ENCODE measurements at regions not wholly inside any gene's neighbourhood (a gene's known extent, or its start where the extent isn't known, plus 50 kb on each side); places are given as distances from the start of the nearest gene placed in this dataset.

DNA sequence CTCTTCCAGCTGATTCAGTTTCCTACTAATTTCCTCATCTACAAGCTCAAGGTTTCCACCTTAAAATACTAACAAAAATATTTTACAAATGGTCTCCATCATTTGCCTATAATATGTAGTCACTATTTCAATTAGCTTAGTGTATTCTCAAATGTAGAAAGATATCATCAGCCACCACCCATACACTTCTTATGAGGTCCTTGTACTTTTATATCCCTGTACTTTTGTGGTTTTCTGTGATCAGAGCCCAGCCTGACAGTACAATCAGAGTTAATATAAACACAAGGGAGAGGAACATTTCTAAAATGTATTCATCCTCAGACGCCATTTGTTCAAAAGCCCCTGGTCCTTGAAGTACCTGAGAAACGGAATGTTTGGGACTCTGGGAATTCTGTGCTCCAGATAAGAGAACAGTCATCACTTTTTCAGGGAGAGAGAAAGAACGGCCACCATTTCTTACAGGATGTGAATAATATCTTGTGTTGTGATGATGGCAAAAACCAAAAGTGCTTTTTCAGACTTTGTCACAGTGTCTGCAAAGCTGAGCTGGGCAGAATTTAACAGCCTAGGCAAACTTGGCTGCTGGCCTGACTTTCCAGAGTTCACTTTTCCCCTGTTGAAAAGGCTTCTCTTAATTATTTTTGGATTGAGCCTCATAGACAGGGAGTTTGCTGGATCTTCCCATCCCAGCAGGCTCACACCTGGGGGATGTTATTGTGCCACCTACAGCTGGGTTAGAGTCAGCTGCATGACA is 361.7 kb upstream of the ACVR2A start:
- no peak for DNase-seq (ENCODE audit: low read depth in 4 of 4, low spot score in 2 of 4)

DNA sequence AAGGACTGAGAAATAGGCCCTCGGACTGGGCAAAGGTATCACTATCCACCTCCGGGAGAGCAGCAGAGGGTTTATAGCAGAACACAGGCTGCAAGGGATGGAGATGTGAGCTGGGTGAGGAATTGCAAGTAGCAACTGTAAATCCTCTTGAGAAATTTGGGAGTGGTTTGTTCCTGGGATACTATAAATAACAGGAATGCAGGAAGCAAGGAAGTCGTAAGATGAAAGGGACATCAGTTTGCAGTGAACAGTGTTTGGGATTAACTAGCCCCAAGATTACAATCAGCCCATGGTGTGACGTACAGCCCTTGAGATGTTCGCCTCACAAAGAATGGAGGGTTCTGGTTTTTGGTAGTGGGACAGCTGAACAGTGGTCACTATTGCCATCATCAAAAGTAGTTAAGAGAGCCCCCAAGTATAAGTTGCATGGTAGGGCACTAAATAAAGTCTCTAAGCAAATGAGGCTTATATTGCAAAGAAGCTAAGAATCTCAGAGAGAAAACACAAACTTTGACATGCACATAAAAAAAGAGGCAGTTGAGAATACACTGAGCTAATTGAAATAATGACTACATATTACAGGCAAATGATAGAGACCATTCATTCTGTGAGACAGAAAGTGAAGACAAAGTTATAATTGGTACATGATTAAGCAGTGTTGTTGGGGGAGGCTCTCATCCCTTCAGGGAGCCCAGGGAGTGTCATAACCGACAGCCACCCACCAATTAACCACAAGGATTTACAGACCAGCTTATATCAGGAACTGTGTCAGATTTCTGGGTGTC is 362.5 kb upstream of the ACVR2A start:
- no peak for DNase-seq (ENCODE audit: low read depth in 4 of 4, low spot score in 2 of 4)

DNA sequence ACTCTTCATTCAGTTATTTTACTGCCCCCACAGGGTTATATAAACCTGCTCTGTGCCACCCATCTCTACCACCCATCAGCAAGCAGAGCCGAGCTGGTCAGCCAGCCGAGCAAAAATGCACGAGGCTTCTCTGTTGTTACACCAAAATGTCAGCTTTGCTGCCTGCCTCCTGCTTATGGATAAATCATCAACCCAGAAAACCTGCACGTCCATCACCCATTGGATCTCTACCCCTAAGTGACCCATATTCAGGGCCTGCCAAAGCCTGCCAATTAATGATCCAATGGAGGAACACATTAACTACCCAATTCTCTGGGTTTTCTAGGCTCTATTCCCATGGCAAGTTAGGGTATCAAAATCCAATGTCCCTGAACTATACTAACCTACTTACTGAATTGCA is 365.5 kb upstream of the ACVR2A start:
- DNase-seq (ENCODE audit: low read depth in 4 of 4, low spot score in 2 of 4) = no peak

DNA sequence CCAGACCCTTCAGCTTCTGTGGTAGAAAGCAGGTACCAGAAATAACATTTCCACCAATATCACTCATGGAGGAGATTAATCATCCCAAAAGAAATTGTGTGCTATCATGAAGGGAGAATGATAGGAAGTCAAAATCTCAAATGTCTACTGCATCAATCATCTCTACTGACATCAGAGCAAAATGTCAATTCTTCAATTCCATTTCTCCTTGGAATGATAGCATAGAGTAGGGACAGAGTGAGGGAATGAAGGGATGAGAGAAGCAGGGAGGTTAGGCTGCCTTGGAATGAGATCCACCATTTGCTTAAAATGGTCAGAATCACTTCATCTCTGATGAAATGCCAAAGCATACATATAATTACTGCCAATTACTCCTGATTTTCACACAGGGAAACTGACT is 371.8 kb upstream of the ACVR2A start:
- DNase-seq (ENCODE audit: low read depth in 4 of 4, low spot score in 2 of 4) = no peak

DNA sequence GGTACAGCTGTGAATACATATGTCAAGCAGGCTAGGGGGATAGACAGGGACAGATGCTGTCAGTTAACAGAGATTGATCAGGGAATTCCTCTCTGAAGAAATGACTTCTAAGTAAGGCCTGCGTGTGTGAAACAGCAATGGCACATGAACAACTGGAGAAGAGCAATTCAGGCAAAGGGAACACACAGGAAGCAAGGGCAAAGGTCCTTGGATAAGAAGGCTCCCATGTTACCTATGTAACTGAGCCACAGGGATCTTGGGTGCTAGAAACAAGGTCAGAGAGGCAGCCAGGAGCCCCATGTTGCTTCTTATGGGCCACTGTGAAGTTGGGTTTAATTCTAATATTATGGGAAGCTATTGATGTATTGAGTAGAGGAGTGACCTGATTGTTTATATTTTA is 373.7 kb upstream of the ACVR2A start:
- no peak for DNase-seq (ENCODE audit: low read depth in 4 of 4, low spot score in 2 of 4)

DNA sequence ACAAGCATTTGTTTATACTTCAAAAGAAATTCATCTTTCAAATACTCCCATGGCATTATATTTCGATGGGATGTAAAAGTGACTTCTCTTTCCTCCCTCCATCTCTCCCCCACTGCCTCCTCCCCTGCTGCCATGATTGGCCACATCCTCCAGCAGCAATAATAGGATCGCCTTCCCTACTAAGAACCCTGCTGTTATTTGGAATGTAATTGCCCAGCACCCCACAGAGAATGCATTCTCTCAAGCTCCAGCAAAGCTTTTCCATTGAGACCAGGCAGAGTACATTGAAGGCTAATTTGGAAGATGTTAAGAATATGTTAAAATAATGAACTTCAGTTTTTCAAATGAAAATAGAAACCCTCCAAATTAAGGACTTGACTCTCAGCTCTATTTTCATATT is 375.4 kb upstream of the ACVR2A start:
- DNase-seq (ENCODE audit: low read depth in 4 of 4, low spot score in 2 of 4) = no peak

DNA sequence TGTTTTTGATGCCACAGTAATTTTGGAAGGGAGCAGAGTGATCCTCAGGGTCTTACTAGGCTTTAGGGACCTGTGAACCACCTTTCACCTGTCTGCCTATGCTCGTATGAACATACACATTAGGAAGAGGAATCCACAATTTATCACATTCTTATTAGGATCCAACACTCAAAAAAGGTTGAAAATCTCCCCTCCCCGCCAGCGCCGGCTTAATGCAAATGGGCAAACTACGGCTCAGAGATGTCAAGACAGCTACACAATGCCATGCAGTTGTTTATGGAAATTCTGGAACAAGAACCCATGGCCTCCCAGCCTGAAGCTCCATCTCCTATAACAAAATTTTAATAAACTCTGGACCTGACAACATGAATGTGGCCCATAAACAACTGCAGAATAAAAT is 375.9 kb upstream of the ACVR2A start:
- no peak for DNase-seq (ENCODE audit: low read depth in 4 of 4, low spot score in 2 of 4)

DNA sequence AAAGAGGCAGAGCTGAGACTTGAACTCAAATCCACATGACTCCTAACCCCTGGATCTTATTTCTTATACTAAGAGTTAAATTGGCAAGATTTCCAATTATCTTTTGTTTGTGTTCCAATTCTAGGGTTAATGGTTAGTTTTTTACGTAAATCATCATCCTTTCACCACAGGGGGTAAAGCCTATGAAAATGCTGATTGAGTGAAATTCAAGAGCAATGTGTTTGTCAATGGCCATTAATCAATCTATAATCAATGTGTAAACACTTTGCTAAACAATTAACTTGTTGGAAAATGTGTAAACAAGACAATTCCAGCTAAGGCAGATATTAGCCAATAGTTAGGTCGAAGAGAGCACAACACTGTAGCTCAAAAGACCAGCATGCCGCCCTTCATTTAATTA is 376.5 kb upstream of the ACVR2A start:
- DNase-seq (ENCODE audit: low read depth in 4 of 4, low spot score in 2 of 4) = no peak

DNA sequence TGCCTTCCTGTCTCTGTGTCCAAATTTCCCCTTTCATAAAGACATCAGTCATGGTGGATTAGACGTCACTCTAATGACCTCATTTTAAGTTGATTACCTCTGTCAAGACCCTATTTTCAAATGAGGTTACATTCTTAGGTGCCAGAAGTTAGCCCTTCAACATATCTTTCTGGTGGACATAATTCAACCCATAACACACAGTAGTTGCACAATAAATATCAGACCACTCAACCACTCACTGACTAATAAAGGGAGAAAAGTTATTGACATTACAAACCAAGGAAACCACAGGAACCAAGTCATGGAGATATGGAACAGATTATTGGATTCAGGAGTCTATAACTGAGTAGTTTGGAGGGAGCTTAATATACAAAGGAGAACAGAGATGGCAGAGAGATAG is 377.4 kb upstream of the ACVR2A start:
- no peak for DNase-seq (ENCODE audit: low read depth in 4 of 4, low spot score in 2 of 4)

DNA sequence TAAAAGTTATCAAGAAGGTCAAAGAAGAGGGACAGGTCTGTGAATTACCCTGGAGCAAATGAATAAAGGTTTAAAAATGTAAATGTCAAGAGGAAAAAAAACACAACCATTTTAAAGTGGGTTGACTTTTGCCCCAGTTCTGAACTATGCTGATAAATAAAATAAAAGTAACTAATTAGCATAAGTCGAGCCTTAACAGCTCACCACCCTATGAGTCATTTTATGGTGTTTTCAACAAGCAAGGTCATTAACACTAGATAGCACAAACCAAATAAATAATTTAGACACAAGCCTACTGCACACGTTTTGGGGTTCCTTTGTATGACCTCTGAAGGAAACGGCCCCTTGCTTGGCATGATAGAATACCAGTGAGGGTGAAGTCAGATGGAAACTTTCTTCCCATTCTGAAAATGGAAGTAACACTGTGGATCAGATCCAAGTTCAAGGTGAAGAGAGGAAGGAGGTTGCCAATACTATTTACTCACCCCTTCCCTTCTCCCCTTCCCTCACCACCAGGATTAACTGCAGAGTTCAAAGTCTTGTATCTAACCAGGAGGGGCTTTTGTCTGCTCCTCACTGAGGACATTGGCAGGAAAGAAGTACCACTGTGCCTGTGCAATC is 380.0 kb upstream of the ACVR2A start:
- no peak for DNase-seq (ENCODE audit: low read depth in 4 of 4, low spot score in 2 of 4)

DNA sequence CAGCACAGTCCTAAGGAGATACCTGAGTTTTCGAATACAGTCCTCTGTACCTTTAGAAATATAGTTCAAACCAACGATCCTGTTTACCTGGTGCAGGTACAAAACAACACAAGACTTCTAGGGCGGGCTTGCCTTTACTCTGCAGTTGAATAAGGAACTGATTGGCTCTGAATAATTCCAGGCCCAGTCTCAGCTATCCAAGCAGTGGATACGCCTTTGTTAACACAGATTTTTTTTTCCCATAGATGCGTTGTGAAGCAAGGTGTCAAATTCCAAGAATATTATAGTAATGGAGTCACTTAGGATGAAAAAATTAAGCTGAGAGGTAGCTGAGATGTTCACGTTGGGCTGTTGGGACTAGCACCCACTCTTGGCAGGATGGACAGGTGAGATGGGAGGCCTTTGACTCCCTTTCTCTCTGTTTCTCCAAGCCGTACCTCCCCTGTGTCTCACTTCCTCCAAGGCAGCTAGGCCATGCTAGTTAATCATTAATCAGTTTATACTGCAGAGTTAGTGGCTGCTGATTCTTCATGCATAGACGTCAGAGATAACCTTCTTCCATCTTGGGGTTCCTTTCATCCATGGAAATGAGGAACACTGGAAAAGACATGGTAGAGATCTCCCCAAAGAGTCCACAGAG is 380.8 kb upstream of the ACVR2A start:
- DNase-seq (ENCODE audit: low read depth in 4 of 4, low spot score in 2 of 4) = no peak

DNA sequence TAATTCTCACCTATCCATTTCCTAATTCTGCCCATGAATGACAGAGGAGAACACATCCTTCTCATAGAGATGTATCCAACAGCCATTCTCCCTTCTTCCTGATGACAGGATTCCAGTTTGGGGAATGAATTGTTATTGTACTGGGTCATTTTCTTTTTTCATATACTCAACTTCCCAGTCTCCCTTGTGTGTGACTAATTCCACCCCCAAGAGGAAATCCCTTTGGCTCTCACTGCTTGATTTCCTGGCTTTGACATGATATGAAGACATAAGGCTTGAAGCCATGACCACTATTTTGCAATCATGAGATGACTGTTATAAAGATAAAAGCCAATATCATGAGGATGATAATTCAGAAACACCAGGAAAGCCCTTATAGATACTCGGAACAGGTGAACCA is 384.7 kb upstream of the ACVR2A start:
- no peak for DNase-seq (ENCODE audit: low read depth in 4 of 4, low spot score in 2 of 4)

DNA sequence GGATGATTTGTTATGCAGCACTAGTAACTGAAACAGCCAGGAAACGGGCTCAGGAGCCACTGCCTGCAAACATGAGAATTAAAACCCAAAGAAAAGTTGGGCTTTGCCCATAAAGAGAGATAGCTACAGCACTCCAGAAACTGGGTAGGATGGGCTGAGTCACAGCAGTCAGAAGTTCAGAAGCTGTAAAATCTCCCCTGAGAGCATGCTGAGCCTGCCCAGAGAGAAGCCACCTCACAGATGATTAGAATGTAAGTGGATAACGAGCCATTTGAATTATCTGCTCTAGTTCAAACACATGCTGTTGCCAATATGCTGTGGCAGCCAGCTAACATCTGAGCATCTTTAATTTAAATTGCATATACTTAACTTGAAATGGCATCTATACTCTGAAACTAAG is 388.1 kb upstream of the ACVR2A start:
- no peak for DNase-seq (ENCODE audit: low read depth in 4 of 4, low spot score in 2 of 4)

DNA sequence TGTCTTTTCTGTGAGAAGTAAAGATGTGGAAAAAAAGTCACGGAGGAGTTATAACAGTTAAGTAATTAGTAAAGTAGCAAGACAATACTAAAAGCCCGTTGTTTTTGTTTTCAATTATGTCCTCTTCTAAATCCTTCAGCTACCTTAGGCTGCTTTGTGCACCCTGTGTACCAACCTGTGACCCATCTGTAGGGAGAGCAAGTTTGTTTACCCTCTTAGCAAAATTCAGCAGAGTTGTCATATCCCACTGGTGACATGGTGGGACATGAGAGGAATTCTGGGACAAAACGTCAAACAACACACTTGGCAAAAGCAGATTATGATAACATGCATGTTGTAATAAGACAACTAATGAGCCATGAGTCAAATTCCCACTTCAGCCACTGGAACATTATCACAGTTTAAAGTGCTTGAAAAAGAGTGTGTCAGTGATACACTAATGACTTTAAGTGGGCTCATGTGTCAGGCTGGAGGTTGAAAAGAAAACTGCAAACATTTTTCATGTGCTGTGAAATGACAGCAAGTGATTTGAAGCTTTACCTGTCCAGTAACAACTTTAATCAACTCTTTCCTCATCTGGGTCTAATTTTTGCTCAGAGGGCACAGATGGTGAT is 392.8 kb upstream of the ACVR2A start:
- no peak for DNase-seq (ENCODE audit: low read depth in 4 of 4, low spot score in 2 of 4)

DNA sequence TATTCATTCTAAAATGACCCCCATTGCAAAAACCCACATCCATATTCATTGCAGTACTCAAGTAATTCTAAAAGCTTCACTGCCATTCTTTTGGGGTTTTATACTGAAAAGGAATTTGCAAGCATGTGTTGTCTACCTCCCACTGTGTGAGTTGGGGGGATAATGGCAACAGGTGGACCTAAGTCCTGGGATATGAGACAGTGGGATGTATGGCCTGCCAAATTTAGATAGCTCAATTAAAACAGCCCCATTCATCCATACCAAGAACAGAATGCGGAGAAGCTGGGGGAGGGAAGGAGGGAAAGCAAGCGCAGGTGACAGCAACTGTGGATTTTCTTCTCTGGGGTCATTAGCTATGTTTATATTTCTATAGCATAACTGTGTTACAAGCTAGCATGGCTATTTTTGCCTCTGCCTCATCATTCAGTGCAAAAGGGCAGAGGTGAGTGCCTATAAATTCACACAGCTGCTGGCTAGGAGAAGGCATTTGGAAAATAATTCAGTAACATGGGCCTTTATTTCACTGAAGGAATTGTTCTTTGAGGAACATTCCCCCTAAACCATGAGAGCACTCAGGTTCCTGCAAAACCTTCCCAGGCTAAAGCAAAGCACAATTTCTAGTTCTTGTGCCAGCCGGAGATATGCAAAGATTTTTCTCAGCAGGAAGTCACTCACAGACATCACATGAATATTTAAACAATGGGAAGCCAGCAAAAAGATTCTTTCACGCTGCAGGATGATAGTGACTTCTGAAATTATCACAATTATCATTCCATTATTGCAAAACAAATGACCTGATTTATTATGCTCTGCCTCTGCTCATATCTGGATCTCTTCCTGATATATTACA is 393.9 kb upstream of the ACVR2A start:
- no peak for DNase-seq (ENCODE audit: low read depth in 4 of 4, low spot score in 2 of 4)

DNA sequence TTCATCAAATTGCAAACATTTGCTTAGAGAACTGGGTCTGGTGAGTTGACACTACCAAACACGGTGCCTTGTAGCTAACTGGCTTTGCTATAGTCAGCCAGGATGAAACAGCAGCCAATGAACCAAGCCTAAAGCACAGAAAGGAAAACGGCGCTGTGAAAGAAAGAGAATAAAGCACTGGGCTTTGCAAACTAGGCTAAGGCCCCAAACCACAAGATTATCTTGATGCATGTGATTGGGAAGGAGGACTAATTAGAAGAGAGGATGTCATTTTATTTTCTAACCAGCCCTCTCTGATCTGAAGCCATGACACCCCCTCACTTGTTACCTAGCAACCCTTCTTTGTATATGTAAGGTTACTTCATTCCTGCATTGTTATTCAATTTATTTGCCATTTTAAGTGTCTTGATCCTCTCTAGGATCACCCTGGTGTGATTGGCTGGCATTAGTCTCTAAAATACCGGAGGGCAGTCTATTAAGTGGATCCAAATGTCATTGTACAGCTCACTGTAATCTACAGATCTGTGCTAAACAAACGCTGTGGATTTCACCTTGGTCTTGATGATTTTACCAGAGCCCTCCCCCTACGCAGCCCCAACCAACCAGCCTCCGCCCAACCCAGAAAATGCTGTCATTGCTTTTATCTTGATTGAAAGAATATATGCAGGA is 395.4 kb upstream of the ACVR2A start:
- no peak for DNase-seq (ENCODE audit: low read depth in 4 of 4, low spot score in 2 of 4)

DNA sequence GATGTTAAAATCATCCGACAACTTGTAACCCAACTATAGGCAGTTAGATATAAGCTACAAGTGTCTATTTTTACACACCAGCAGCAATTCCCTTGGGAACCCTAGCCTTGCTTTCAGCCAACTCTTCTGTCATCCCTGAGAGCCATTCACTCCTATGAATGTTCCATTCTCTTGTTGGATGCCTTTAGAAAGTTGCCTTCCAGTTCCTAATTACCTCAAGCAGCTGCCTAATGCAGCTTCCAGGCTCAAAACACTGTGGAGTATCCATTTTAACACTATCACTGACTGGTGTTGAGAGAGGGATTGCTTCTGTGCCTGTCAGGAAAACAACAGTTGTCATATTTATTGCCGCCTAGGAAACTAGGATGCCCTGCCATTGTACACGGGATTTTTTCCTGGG is 402.0 kb upstream of the ACVR2A start:
- no peak for DNase-seq (ENCODE audit: low read depth in 4 of 4, low spot score in 2 of 4)

DNA sequence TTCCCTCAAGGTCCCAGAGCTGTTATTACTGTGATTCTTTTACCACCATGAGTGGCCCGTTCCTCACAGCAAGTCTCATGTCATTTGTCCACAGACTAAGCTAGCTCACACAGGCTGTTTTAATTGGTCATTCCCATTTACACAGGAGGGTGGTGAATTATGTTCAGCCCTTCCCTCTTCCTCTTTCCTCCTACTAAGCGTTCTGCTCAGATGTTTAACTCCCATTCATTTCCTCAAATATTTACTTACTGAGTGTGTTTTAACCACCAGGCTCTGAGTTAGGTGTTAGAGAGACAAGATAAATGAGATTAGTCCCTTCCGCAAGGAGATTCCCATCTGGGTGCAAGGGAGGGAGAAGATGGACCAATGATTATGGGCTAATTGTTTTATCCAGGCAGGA is 403.6 kb upstream of the ACVR2A start:
- no peak for DNase-seq (ENCODE audit: low read depth in 4 of 4, low spot score in 2 of 4)

DNA sequence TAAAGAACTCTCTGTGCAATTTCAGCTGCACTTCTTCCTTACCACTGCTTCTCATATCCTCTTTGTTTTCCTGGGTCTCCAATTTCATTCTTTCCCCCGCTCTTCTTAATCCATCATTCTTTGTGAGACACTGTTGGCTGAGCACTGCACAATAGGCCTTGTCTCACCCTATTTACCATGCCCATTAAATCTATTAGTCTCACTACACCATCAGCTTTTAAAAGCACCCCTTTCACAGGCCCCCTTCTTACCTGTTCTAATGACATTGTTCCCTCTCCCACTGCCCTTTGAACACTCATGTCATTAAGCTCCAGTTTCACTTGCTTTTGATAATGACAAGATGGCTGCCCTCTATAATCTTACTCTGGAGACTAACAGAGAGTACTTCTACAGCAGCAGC is 404.1 kb upstream of the ACVR2A start:
- DNase-seq (ENCODE audit: low read depth in 4 of 4, low spot score in 2 of 4) = no peak

DNA sequence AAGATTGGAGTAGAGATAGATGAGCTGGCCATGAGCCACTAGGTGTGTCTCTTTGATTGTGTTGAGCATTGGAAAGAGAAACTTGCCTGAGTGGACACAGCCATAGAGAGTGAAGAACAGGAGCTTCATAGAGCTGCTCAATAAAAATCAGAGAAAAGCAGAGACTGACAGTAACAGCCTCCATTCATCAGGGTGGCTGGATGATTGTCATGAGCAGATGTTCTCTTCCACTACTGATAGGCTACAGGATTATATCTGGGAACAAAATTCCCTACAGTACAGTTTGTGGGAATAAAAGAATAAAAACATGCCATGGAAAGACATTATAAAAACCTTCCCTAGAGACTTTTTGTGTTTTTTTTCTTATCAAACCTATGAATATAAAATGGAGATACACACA is 404.8 kb upstream of the ACVR2A start:
- DNase-seq (ENCODE audit: low read depth in 4 of 4, low spot score in 2 of 4) = no peak

Measured in left renal cortex interstitium (tissue), 4 donors.